ENCODE measurements at regions not wholly inside any gene's neighbourhood (a gene's known extent, or its start where the extent isn't known, plus 50 kb on each side); places are given as distances from the start of the nearest gene placed in this dataset.
"Not testable (repeated sequence)": the region's sequence is repeated elsewhere in the genome, so short reads cannot be mapped to it uniquely, and the experiment has no call there.

GRCh38 chrX:38473701-38474100 lies 87.6 kb upstream of the TSPAN7 start:
- no peak for DNase-seq
- Mint-ChIP-seq H3K27ac (no peak overlapping the region), H3K4me3 (no peak overlapping the region), H3K4me1 (ENCODE audit: low read depth) (no peaks in the 10 kb centered on the region), H3K9me3 (no peaks in the 10 kb centered on the region), H3K27me3 (peaks cover 37% of the 10 kb centered on the region), H3K36me3 (ENCODE audit: low read depth) (no peaks in the 10 kb centered on the region)

- no peak for DNase-seq
- peaks cover 37% of the 10 kb centered on the region for H3K27me3 Mint-ChIP-seq
- H3K4me1 Mint-ChIP-seq (ENCODE audit: low read depth) = no peaks in the 10 kb centered on the region
- no peak overlapping the region for H3K4me3 Mint-ChIP-seq
- H3K36me3 Mint-ChIP-seq (ENCODE audit: low read depth) = no peaks in the 10 kb centered on the region
- H3K27ac Mint-ChIP-seq = no peak overlapping the region
- no peaks in the 10 kb centered on the region for H3K9me3 Mint-ChIP-seq
These were observed 86.8 kb upstream of the TSPAN7 start for GRCh38 chrX:38474543-38474942.

- no peak overlapping the region for H3K4me3 Mint-ChIP-seq
- H3K27ac Mint-ChIP-seq = no peak overlapping the region
- H3K4me1 Mint-ChIP-seq (ENCODE audit: low read depth) = no peaks in the 10 kb centered on the region
- H3K9me3 Mint-ChIP-seq = no peaks in the 10 kb centered on the region
- H3K27me3 Mint-ChIP-seq = peaks cover 48% of the 10 kb centered on the region
- H3K36me3 Mint-ChIP-seq (ENCODE audit: low read depth) = no peaks in the 10 kb centered on the region
- DNase-seq = no peak
These were observed 79.2 kb upstream of the TSPAN7 start for GRCh38 chrX:38482183-38482582.

- H3K4me1 Mint-ChIP-seq (ENCODE audit: low read depth) = no peaks in the 10 kb centered on the region
- no peak for DNase-seq
- H3K27ac Mint-ChIP-seq = no peak overlapping the region
- no peaks in the 10 kb centered on the region for H3K36me3 Mint-ChIP-seq (ENCODE audit: low read depth)
- no peak overlapping the region for H3K4me3 Mint-ChIP-seq
- peaks cover 57% of the 10 kb centered on the region for H3K27me3 Mint-ChIP-seq
- no peaks in the 10 kb centered on the region for H3K9me3 Mint-ChIP-seq
These were observed 76.5 kb upstream of the TSPAN7 start for GRCh38 chrX:38484607-38485498.

- H3K27me3 Mint-ChIP-seq = peaks cover 59% of the 10 kb centered on the region
- DNase-seq = no peak
- H3K9me3 Mint-ChIP-seq = no peaks in the 10 kb centered on the region
- no peaks in the 10 kb centered on the region for H3K36me3 Mint-ChIP-seq (ENCODE audit: low read depth)
- no peak overlapping the region for H3K27ac Mint-ChIP-seq
- no peaks in the 10 kb centered on the region for H3K4me1 Mint-ChIP-seq (ENCODE audit: low read depth)
- no peak overlapping the region for H3K4me3 Mint-ChIP-seq
These were observed 72.0 kb upstream of the TSPAN7 start for GRCh38 chrX:38489341-38489740.

GRCh38 chrX:38494239-38494823 lies 67.0 kb upstream of the TSPAN7 start:
- H3K27ac Mint-ChIP-seq = no peak overlapping the region
- no peaks in the 10 kb centered on the region for H3K36me3 Mint-ChIP-seq (ENCODE audit: low read depth)
- no peaks in the 10 kb centered on the region for H3K9me3 Mint-ChIP-seq
- H3K27me3 Mint-ChIP-seq = peaks cover 70% of the 10 kb centered on the region
- DNase-seq = no peak
- H3K4me3 Mint-ChIP-seq = no peak overlapping the region
- no peaks in the 10 kb centered on the region for H3K4me1 Mint-ChIP-seq (ENCODE audit: low read depth)

GRCh38 chrX:38499658-38500057 lies 61.7 kb upstream of the TSPAN7 start:
- H3K4me3 Mint-ChIP-seq; H3K4me1 Mint-ChIP-seq (ENCODE audit: low read depth); H3K36me3 Mint-ChIP-seq (ENCODE audit: low read depth); H3K27ac Mint-ChIP-seq; DNase-seq: not testable (repeated sequence)
- H3K27me3 Mint-ChIP-seq = peaks cover 54% of the 10 kb centered on the region
- H3K9me3 Mint-ChIP-seq = peaks cover 17% of the 10 kb centered on the region

- H3K4me3 Mint-ChIP-seq = no peak overlapping the region
- no peak for DNase-seq
- H3K36me3 Mint-ChIP-seq (ENCODE audit: low read depth) = no peaks in the 10 kb centered on the region
- H3K27ac Mint-ChIP-seq = no peak overlapping the region
- H3K27me3 Mint-ChIP-seq = peaks cover 50% of the 10 kb centered on the region
- no peaks in the 10 kb centered on the region for H3K4me1 Mint-ChIP-seq (ENCODE audit: low read depth)
- peaks cover 17% of the 10 kb centered on the region for H3K9me3 Mint-ChIP-seq
These were observed 61.2 kb upstream of the TSPAN7 start for GRCh38 chrX:38500141-38500540.

GRCh38 chrX:38500866-38501265 lies 60.5 kb upstream of the TSPAN7 start:
- H3K36me3 Mint-ChIP-seq (ENCODE audit: low read depth) = no peaks in the 10 kb centered on the region
- peaks cover 17% of the 10 kb centered on the region for H3K9me3 Mint-ChIP-seq
- H3K4me1 Mint-ChIP-seq (ENCODE audit: low read depth) = no peaks in the 10 kb centered on the region
- DNase-seq = no peak
- no peak overlapping the region for H3K4me3 Mint-ChIP-seq
- H3K27me3 Mint-ChIP-seq = peaks cover 50% of the 10 kb centered on the region
- H3K27ac Mint-ChIP-seq = no peak overlapping the region

- peaks cover 42% of the 10 kb centered on the region for H3K27me3 Mint-ChIP-seq
- no peak overlapping the region for H3K4me3 Mint-ChIP-seq
- no peak overlapping the region for H3K27ac Mint-ChIP-seq
- DNase-seq = no peak
- no peaks in the 10 kb centered on the region for H3K4me1 Mint-ChIP-seq (ENCODE audit: low read depth)
- H3K9me3 Mint-ChIP-seq = peaks cover 20% of the 10 kb centered on the region
- no peaks in the 10 kb centered on the region for H3K36me3 Mint-ChIP-seq (ENCODE audit: low read depth)
These were observed 55.8 kb upstream of the TSPAN7 start for GRCh38 chrX:38505583-38505982.

Data from activated T-cell treated with anti-CD3 and anti-CD28 coated beads, Interleukin-2, amount 50 U/mL, for 24 hours (primary cell).